ENCODE measurements at regions not wholly inside any gene's neighbourhood (a gene's known extent, or its start where the extent isn't known, plus 50 kb on each side); places are given as distances from the start of the nearest gene placed in this dataset.

DNA sequence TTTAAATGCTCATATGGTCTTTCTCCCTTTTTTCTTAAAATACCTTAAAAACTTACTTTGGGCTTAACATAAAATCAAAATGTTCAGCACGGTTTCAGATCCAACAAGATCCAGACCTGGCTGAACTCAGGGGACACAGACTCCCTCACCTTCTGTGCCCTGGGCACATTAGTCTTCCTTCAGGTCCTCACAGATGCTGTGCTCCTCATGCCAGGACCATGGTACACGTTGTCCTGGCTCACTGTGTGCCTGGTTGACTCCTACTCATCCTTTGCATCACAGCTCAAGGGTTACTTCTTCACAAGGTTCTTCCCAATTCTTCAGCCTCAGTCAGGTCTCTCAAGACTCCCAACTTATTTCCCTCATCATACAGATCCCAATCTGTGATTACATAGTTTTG, 73.6 kb upstream of the TCF21 start:
- H3K27me3 ChIP-seq (ENCODE audit: control insufficient read depth, insufficient read depth, low read length) = no peaks in the 10 kb centered on the region
- TF ChIP-seq CTCF (IDR thresholded peaks at IDR 0.05; ENCODE audit: insufficient read depth, low read length, poor library complexity, severe bottlenecking) = no peak

DNA sequence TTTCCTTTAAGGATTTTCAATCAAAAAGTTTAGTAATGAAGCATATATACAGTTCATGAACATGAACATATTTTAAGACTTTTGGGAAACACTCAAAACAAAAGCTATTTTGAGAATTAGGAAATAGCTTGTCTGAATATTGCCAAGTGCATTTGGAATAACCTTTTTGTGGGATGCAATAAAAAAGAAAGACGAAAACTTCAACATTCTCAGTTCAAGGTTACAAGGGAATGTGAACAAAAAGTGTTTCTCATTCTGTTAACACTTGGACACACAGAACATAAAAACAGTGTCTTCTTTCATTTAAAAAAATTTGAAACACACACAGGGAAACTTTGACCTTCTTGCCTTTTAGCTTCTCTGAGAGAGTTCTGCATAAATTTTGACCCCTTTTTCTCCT, 72.7 kb upstream of the TCF21 start:
- H3K36me3 ChIP-seq (ENCODE audit: control insufficient read depth, insufficient read depth, low read length) = no peaks in the 10 kb centered on the region
- H3K4me3 ChIP-seq (ENCODE audit: low read depth, low read length) = no peak overlapping the region
- TF ChIP-seq CTCF (IDR thresholded peaks at IDR 0.05; ENCODE audit: insufficient read depth, low read length, poor library complexity, severe bottlenecking) = no peak
- no peaks in the 10 kb centered on the region for H3K27me3 ChIP-seq (ENCODE audit: control insufficient read depth, insufficient read depth, low read length)
- no peak for DNase-seq (ENCODE audit: low read depth)

More for the DNA sequence above, 73.6 kb upstream of the TCF21 start:
- no peaks in the 10 kb centered on the region for H3K36me3 ChIP-seq (ENCODE audit: control insufficient read depth, insufficient read depth, low read length)
- H3K4me3 ChIP-seq (ENCODE audit: low read depth, low read length) = no peak overlapping the region
- no peak for DNase-seq (ENCODE audit: low read depth)

GRCh38 chr6:133817460-133818047, 71.4 kb upstream of the TCF21 start:
- Histone ChIP-seq H3K27me3 (ENCODE audit: control insufficient read depth, insufficient read depth, low read length) (no peaks in the 10 kb centered on the region), H3K36me3 (ENCODE audit: control insufficient read depth, insufficient read depth, low read length) (no peaks in the 10 kb centered on the region), H3K4me3 (ENCODE audit: low read depth, low read length) (no peak overlapping the region)
- TF ChIP-seq CTCF (IDR thresholded peaks at IDR 0.05; ENCODE audit: insufficient read depth, low read length, poor library complexity, severe bottlenecking) = peak; percentile 55
- DNase-seq (ENCODE audit: low read depth) = no peak

DNA sequence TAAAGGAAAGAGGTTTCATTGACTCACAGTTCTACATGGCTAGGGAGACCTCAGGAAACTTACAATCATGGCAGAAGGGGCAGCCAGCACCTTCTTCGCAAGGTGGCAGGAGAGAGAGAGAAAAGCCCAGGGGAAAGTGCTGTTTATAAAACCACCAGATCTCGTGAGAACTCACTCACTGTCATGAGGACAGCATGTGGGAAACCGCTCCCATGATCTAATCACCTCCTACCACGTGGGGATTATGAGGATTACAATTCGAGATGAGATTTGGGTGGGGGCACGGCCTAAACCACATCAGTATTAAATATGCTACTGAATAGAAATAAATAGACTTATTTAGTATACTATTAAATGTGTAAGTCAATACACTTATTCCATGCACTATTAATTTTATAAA, 70.6 kb upstream of the TCF21 start:
- no peak for DNase-seq (ENCODE audit: low read depth)
- Histone ChIP-seq H3K36me3 (ENCODE audit: control insufficient read depth, insufficient read depth, low read length) (no peaks in the 10 kb centered on the region), H3K4me3 (ENCODE audit: low read depth, low read length) (no peak overlapping the region), H3K27me3 (ENCODE audit: control insufficient read depth, insufficient read depth, low read length) (no peaks in the 10 kb centered on the region)
- TF ChIP-seq CTCF (IDR thresholded peaks at IDR 0.05; ENCODE audit: insufficient read depth, low read length, poor library complexity, severe bottlenecking) = no peak

DNA sequence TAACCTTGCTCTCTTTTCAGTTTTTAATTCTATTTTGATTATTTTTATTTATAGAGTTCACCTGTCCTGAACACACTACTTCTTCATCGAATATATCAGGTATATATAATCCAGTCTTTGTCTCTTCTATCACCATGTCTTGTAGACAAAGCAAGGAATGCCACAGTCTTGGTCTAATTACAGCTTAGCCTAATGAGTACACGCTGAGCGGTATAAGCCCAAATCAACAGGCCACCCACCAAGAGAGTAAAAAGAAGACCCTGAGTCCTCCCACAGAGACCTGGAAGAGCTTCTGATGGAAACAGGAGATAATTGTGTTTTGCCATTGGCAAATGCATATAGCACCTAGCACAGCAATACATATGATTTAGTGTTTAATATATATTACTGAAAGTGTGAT, 68.7 kb upstream of the TCF21 start:
- no peak for DNase-seq (ENCODE audit: low read depth)
- no peaks in the 10 kb centered on the region for H3K27me3 ChIP-seq (ENCODE audit: control insufficient read depth, insufficient read depth, low read length)
- H3K4me3 ChIP-seq (ENCODE audit: low read depth, low read length) = no peak overlapping the region
- no peaks in the 10 kb centered on the region for H3K36me3 ChIP-seq (ENCODE audit: control insufficient read depth, insufficient read depth, low read length)
- no peak for TF ChIP-seq CTCF (IDR thresholded peaks at IDR 0.05; ENCODE audit: insufficient read depth, low read length, poor library complexity, severe bottlenecking)

GRCh38 chr6:133827766-133828165, 61.1 kb upstream of the TCF21 start:
- TF ChIP-seq CTCF (IDR thresholded peaks at IDR 0.05; ENCODE audit: insufficient read depth, low read length, poor library complexity, severe bottlenecking) = no peak
- no peaks in the 10 kb centered on the region for H3K36me3 ChIP-seq (ENCODE audit: control insufficient read depth, insufficient read depth, low read length)
- DNase-seq (ENCODE audit: low read depth) = no peak
- no peaks in the 10 kb centered on the region for H3K27me3 ChIP-seq (ENCODE audit: control insufficient read depth, insufficient read depth, low read length)
- H3K4me3 ChIP-seq (ENCODE audit: low read depth, low read length) = no peak overlapping the region

All from kidney epithelial cell (primary cell).